Neural cell (in vitro differentiated cells): ENCODE measurements at regions not wholly inside any gene's neighbourhood (a gene's known extent, or its start where the extent isn't known, plus 50 kb on each side); places are given as distances from the start of the nearest gene placed in this dataset.

Source experiments
- EP300 ChIP-seq: fragments of 450-650 bp; conservative IDR thresholded peaks from 2 replicates; pipeline ENCODE4 v1.6.1; 2014; ENCODE audit warnings: antibody characterized with exemption, mild to moderate bottlenecking, moderate library complexity; ENCODE audit not compliant: poor library complexity, severe bottlenecking
- EZH2 ChIP-seq: fragments of 200-600, 300-800 bp; shearing (Covaris generic), sonication (generic); IDR thresholded peaks from 2 replicates; pipeline ENCODE4 v1.6.1; 2014; ENCODE audit warnings: antibody characterized with exemption, low read length, borderline replicate concordance, mild to moderate bottlenecking; ENCODE audit not compliant: insufficient read depth, poor library complexity, severe bottlenecking
- MXI1 ChIP-seq: fragments of 450-650 bp; conservative IDR thresholded peaks from 2 replicates; pipeline ENCODE4 v1.6.1; 2014; ENCODE audit warnings: antibody characterized with exemption, mild to moderate bottlenecking; ENCODE audit not compliant: poor library complexity, severe bottlenecking
- POLR2AphosphoS5 ChIP-seq: IDR thresholded peaks from 2 replicates; pipeline ENCODE4 v1.6.1; 2012
- RAD21 ChIP-seq: fragments of 450-650 bp; conservative IDR thresholded peaks from 2 replicates; pipeline ENCODE4 v1.6.1; 2014; ENCODE audit warnings: antibody characterized with exemption, mild to moderate bottlenecking, moderate library complexity
- TAF1 ChIP-seq: IDR thresholded peaks from 2 replicates; pipeline ENCODE4 v1.6.1; 2012; ENCODE audit warnings: low read depth
- TF ChIP-seq, protein P1 (sequence below): IDR thresholded peaks from 2 replicates; pipeline ENCODE4 v1.6.1; 2012; ENCODE audit warnings: borderline replicate concordance
- TF ChIP-seq, protein P2 (sequence below): fragments of 450-650 bp; IDR thresholded peaks from 2 replicates; pipeline ENCODE4 v1.5.1; 2014; ENCODE audit warnings: antibody characterized with exemption, mild to moderate bottlenecking, moderate library complexity; ENCODE audit not compliant: poor library complexity, severe bottlenecking

DNA sequence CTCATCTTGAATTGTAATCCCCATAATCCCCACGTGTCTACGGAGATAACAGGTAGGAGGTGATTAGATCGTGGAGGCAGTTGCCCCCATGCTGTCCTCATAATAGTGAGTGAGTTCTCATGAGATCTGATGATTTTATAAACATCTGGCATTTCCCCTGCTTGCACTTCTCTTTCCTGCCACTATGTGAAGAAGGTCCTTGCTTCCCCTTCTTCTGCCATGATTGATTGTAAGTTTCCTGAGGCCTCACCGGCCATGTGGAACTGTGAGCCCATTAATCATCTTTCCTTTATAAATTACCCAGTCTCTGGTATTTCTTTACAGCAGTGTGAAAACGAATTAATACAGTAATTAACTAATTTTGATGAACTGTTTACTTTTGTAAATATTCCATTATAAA lies 582.5 kb downstream of the TSN start:
- TF ChIP-seq, protein P1, sequence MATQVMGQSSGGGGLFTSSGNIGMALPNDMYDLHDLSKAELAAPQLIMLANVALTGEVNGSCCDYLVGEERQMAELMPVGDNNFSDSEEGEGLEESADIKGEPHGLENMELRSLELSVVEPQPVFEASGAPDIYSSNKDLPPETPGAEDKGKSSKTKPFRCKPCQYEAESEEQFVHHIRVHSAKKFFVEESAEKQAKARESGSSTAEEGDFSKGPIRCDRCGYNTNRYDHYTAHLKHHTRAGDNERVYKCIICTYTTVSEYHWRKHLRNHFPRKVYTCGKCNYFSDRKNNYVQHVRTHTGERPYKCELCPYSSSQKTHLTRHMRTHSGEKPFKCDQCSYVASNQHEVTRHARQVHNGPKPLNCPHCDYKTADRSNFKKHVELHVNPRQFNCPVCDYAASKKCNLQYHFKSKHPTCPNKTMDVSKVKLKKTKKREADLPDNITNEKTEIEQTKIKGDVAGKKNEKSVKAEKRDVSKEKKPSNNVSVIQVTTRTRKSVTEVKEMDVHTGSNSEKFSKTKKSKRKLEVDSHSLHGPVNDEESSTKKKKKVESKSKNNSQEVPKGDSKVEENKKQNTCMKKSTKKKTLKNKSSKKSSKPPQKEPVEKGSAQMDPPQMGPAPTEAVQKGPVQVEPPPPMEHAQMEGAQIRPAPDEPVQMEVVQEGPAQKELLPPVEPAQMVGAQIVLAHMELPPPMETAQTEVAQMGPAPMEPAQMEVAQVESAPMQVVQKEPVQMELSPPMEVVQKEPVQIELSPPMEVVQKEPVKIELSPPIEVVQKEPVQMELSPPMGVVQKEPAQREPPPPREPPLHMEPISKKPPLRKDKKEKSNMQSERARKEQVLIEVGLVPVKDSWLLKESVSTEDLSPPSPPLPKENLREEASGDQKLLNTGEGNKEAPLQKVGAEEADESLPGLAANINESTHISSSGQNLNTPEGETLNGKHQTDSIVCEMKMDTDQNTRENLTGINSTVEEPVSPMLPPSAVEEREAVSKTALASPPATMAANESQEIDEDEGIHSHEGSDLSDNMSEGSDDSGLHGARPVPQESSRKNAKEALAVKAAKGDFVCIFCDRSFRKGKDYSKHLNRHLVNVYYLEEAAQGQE = no peak
- TF ChIP-seq EZH2 = no peak
- TF ChIP-seq, protein P2, sequence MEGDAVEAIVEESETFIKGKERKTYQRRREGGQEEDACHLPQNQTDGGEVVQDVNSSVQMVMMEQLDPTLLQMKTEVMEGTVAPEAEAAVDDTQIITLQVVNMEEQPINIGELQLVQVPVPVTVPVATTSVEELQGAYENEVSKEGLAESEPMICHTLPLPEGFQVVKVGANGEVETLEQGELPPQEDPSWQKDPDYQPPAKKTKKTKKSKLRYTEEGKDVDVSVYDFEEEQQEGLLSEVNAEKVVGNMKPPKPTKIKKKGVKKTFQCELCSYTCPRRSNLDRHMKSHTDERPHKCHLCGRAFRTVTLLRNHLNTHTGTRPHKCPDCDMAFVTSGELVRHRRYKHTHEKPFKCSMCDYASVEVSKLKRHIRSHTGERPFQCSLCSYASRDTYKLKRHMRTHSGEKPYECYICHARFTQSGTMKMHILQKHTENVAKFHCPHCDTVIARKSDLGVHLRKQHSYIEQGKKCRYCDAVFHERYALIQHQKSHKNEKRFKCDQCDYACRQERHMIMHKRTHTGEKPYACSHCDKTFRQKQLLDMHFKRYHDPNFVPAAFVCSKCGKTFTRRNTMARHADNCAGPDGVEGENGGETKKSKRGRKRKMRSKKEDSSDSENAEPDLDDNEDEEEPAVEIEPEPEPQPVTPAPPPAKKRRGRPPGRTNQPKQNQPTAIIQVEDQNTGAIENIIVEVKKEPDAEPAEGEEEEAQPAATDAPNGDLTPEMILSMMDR = no peak
- TF ChIP-seq MXI1 = no peak
- TF ChIP-seq TAF1 = no peak
- TF ChIP-seq RAD21 = no peak
- TF ChIP-seq EP300 = no peak
- no peak for TF ChIP-seq POLR2AphosphoS5
